NCI-H748 (cell line): ENCODE measurements at regions not wholly inside any gene's neighbourhood (a gene's known extent, or its start where the extent isn't known, plus 50 kb on each side); places are given as distances from the start of the nearest gene placed in this dataset.
"Not testable (repeated sequence)": the region's sequence is repeated elsewhere in the genome, so short reads cannot be mapped to it uniquely, and the experiment has no call there.

Experiments used
- DNase-seq: peaks from one replicate; lab custom pipeline; 2025; ENCODE audit not compliant: unreplicated experiment; lab: John Stamatoyannopoulos, UW

DNA sequence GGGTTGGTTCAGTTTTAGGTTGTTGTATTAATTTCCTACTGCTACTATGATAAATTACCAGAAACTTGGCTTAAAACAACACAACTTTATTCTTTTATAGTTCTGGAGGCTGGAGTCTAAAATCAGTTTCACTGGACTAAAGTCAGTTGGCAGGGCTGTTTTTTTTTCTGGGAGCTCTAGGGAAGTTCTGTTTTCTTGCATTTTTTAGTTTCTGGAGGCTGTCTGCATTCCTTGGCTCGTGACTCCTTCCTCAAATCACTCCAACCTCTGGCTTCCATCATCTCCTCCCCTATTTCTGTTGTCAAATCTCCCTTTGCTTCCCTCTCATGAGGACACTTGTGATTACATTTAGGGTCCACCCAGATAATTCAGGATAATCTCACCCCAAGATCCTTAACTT, 51.3 kb upstream of the SUB1 start:
- DNase-seq: no peak

GRCh38 chr5:32531885-32532520, 53.4 kb upstream of the SUB1 start:
- peak; percentile 97 for DNase-seq

- not testable (repeated sequence) for DNase-seq
Observed at GRCh38 chr5:32527321-32527720, 58.0 kb upstream of the SUB1 start.

DNA sequence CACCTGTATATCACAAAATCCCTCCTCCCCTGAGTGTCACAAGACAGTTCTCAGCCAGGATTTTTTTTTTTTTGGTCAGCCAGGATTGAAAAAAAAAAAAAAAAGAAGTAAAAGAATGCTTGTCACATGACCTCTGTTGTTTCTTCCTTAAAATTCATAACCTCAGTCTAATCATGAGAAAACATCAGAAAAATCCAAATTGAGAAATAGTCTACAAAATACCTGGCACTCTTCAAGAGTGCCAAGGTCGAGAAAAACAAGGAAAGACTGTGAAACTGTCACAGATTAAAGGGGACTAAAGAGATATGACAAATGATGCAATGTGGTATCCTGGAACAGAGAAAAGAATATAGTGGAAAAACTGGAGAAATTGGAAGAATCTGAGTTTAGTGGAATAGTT, 58.5 kb upstream of the SUB1 start:
- no peak for DNase-seq

GRCh38 chr5:32523625-32524024, 61.7 kb upstream of the SUB1 start:
- DNase-seq: peak; percentile 27

DNA sequence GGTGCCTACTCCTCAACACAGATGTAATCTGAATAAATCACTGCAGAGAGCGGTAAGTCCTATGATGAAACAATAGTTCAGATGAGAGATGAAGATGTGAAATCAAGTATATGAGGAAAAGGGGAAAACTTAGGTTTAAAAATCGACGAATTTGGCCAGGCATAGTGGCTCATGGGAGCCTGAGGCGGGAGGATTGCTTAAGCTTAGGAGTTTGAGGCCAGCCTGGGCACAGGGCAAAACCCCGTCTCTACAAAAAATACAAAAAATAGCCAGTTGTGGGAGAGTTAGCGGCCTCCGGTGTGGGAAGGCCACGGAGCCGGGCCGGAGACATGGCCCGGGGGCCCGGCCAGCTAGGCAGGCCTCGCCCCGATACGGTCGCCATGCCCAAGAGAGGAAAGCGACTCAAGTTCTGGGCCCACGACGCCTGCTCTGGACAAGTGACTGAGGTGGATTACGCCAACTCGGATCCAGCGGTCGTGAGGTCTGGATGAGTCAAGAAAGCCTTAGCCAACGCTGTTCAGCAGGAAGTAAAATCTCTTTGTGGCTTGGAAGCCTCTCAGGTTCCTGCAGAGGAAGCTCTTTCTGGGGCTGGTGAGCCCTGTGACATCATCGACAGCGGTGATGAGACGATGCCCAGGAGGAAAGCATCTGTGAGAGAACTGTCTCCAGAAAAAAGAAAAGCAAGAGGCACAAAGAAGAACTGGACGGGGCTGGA, 62.8 kb upstream of the SUB1 start:
- DNase-seq: no peak

- peak; percentile 41 for DNase-seq
Observed at GRCh38 chr5:32521481-32521880, 63.9 kb upstream of the SUB1 start.

DNA sequence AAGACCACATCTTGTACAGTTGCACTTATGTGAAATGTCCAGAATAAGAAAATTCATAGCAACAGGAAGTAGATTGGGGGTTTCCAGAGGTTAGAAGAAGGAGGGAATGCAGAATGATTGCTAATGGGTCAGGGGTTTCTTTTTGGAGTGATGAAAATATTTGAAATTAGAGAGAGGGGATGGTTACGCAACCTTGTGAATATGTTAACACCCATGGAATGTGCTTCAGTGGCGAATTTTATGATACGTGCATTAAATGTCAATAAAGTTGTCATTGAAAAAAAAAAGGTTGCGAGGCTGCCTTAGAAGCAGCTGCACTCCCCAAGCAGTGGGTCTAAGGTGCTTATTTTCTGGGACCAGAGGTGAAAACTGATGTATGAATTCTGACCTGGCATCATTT, 64.4 kb upstream of the SUB1 start:
- no peak for DNase-seq

GRCh38 chr5:32520356-32520755, 65.0 kb upstream of the SUB1 start:
- no peak for DNase-seq

DNA sequence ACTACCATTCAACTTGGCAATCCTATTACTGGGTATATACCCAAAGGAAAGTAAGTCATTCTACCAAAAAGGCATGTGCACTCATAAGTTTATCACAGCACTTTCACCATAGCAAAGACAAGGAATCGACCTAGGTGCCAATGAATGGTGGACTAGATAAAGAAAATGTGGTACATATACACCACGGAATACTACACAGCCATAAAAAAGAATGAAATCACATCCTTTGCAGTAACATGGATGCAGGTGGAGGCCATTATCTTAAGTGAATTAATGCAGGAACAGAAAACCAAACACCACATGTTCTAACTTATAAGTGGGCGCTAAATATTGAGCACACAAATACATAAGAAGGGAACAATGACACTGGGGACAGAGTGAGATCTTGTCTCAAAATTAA, 65.8 kb upstream of the SUB1 start:
- no peak for DNase-seq

DNA sequence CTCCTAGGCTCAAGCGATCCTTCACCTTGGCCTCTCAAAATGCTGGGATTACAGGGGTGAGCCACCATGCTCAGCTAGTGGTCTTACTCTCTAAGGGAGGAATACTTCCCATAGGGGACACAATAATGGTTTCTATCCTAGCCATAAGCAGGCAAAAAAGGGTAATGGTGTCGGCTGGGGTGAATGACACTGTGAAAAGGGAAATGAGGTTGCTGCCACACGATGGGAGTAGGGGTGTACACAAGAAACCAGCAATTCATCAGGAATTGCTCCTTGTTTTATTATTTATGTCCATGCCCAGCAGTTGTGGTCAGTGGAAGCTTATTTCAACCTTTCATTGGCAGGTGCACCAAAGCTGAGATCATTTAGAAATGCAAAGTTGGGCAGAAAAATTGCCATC, 70.3 kb upstream of the ZFR start:
- no peak for DNase-seq

- DNase-seq: no peak
Observed at GRCh38 chr5:32512926-32513325, 68.4 kb upstream of the ZFR start.

DNA sequence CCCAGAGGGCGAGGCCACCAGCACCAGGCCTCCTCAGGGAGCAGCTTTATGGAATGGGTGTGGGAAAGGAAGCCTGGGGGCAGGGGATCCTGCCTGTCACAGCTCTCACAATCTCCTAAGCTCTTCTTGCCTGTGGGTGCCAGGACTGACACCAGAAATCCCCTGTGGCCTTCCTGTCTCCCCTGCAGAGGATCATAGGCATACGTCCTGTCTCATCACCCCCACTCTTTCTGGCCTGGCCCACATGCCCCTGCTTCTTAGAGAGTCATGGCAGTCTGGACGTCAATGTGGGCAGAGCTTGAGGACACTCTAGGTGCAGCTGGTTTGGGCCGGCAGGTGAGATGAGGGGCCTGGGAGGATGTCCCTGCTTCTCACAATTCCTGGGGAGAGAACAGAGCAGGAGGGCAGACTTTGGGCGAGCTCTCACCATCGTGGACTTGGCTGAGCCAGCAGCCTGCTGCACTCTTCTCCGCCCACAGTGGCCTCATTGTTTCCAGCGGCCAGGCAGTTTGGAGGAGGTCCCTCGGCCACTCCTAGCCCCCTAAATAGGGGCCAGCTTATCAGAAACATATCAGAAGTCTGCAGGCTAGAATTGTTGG, 67.3 kb upstream of the ZFR start:
- DNase-seq: no peak

- no peak for DNase-seq
Observed at GRCh38 chr5:32510860-32511259, 66.3 kb upstream of the ZFR start.

DNA sequence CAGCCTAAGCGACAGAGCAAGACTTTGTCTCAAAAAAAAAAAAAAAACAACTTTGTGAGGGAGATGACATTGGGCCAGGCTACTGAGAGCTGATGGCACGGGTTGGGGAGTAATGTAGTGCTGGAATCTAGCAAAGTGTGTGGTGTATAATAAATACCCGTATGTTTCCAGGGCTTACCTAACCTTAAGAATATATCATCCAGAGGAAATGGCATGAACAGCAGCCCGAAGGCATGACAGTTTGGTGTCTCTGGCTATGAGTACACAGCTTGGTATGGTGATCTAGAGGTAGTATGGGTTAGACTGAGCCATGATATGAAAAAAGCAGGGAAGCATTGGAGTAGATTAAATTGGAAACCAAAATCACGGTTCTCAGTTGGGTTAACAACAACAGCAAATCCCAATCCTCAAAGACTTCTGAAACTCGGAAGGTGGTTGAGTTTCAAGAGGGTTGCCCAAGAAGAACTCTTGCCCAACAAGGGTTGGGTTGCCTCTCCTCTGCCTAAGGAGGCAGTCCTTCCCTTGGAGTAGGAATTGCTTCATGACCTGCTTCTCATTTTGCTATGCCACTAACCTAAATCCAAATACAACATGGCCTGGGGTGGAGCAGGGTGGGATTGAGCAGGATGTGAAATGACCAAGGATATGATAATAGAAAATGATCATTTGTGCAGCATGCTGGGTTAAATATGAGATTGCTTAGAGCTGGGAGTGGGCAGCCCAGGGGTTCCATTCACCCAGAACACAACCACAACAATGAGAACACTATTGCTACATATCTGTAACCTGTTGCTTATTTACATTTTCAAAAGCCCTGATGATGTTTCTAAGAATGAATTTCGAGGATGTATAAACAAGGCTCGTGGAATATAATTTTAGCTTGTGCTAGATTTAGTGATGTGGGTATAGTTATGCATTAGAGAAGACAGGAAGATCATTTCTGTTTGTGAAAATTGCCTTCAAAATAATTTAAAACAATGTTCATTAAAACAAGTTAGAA, 64.6 kb upstream of the ZFR start:
- DNase-seq: no peak

DNA sequence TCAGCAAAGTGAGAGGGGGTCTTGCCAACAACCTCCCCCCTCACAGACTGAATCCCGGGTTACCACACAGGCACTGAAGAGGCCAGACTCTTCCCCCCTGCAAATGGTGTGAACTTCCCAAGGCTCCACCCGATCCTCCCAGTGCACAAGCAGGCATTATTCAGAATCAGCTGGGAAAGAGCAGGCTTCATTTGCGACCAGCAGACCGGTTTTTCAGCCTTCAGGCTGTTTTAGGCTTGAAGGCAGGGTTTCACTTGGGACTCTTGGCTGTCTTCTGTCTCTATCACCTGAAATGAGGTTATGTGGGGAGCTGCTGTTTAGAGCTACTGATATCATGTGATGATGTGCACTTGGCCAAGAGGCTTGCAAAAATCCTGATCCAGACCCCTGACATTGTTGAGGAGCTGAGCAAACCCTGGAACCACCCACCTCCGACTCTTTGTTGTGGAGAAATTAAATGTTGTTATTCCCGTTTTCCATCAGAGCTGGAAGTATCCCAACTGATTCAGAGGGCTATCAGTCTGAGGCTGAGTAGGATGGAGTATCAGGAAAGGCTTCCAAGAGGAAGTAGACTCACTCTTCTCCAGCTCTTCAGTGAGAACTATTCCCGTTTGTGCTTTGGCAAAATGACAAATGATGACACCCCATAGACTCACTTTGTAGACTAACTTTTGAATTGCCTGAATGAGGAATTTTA, 63.3 kb upstream of the ZFR start:
- no peak for DNase-seq

DNA sequence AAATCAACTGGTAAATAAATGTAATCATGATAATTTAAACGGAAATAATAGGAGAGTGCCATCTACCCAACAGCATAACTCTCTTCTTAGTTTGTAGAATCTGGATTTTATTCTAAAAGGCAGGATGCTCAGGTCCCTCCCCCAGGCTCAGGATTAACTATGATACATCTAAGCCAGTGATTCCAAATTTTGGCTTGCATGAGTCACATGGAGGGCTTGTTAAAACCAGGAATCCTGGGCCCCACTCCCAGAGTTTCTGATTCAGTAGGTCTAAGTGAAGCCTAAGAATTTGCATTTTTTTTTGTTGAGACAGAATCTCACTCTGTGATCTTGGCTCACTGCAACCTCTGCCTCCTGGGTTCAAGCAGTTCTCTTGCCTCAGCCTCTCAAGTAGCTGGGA, 62.3 kb upstream of the ZFR start:
- no peak for DNase-seq

GRCh38 chr5:32506201-32506661, 61.7 kb upstream of the ZFR start:
- peak; percentile 91 for DNase-seq

DNA sequence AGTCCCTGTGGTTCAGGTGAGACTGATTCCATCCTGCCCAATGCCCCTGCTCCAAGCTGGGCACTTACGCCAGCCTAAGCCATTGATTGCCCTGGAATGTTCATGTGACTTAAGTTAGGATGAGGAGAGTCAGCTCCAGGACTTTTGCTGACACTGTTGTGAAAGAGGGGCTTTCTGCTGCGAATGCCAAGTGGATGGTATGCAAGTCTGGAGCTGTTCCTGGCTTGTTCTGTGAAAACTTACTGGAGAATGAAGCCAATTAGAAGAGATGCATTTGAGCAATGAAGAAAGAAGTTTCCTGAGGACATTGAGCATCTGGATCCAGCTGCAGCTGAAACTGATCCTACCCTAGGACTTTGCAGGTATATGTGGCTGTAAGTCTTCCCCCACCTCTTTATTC, 61.2 kb upstream of the ZFR start:
- no peak for DNase-seq

GRCh38 chr5:32504989-32505596, 60.6 kb upstream of the ZFR start:
- DNase-seq: peak; percentile 97
